COLO668 (cell line): ENCODE measurements at regions not wholly inside any gene's neighbourhood (a gene's known extent, or its start where the extent isn't known, plus 50 kb on each side); places are given as distances from the start of the nearest gene placed in this dataset.
"Not testable (repeated sequence)": the region's sequence is repeated elsewhere in the genome, so short reads cannot be mapped to it uniquely, and the experiment has no call there.

Source experiments
- DNase-seq: peaks from one replicate; lab custom pipeline; 2025; ENCODE audit not compliant: unreplicated experiment; lab: John Stamatoyannopoulos, UW

- DNase-seq: no peak
Observed at GRCh38 chr6:96276305-96276704, 245.3 kb upstream of the UFL1 start.

GRCh38 chr6:96276856-96277255 lies 244.8 kb upstream of the UFL1 start:
- no peak for DNase-seq

GRCh38 chr6:96279084-96279483 lies 242.5 kb upstream of the UFL1 start:
- DNase-seq: no peak

- no peak for DNase-seq
Observed at GRCh38 chr6:96286503-96286902, 235.1 kb upstream of the UFL1 start.

GRCh38 chr6:96299525-96299924 lies 222.1 kb upstream of the UFL1 start:
- no peak for DNase-seq

GRCh38 chr6:96301023-96301422 lies 220.6 kb upstream of the UFL1 start:
- DNase-seq: no peak

- DNase-seq: no peak
Observed at GRCh38 chr6:96301781-96302180, 219.8 kb upstream of the UFL1 start.

- no peak for DNase-seq
Observed at GRCh38 chr6:96302991-96303390, 218.6 kb upstream of the UFL1 start.

- DNase-seq: no peak
Observed at GRCh38 chr6:96304997-96305396, 216.6 kb upstream of the UFL1 start.

GRCh38 chr6:96330884-96331283 lies 190.7 kb upstream of the UFL1 start:
- no peak for DNase-seq

- DNase-seq: no peak
Observed at GRCh38 chr6:96340164-96340563, 181.4 kb upstream of the UFL1 start.

GRCh38 chr6:96345501-96345900 lies 176.1 kb upstream of the UFL1 start:
- no peak for DNase-seq

GRCh38 chr6:96381246-96381645 lies 140.4 kb upstream of the UFL1 start:
- no peak for DNase-seq

- peak; percentile 79 for DNase-seq
Observed at GRCh38 chr6:96391776-96392360, 129.7 kb upstream of the UFL1 start.

- DNase-seq: no peak
Observed at GRCh38 chr6:96394727-96395126, 126.9 kb upstream of the UFL1 start.

- DNase-seq: no peak
Observed at GRCh38 chr6:96410467-96410866, 111.1 kb upstream of the UFL1 start.

- no peak for DNase-seq
Observed at GRCh38 chr6:96420294-96420693, 101.3 kb upstream of the UFL1 start.

GRCh38 chr6:96433950-96434349 lies 87.7 kb upstream of the UFL1 start:
- no peak for DNase-seq

GRCh38 chr6:96436398-96436797 lies 85.2 kb upstream of the UFL1 start:
- DNase-seq: no peak

- DNase-seq: not testable (repeated sequence)
Observed at GRCh38 chr6:96437228-96437627, 84.4 kb upstream of the UFL1 start.

- no peak for DNase-seq
Observed at GRCh38 chr6:96450082-96450769, 71.4 kb upstream of the UFL1 start.

GRCh38 chr6:96450770-96451130 lies 70.9 kb upstream of the UFL1 start:
- no peak for DNase-seq

- DNase-seq: no peak
Observed at GRCh38 chr6:96458771-96459170, 62.8 kb upstream of the UFL1 start.
